Activated T-cell treated with anti-CD3 and anti-CD28 coated beads, Interleukin-2, amount 50 U/mL, for 72 hours (primary cell): ENCODE measurements at regions not wholly inside any gene's neighbourhood (a gene's known extent, or its start where the extent isn't known, plus 50 kb on each side); places are given as distances from the start of the nearest gene placed in this dataset.

ENCODE experiments used
- ATAC-seq, 2 donors: fragments of 150-1000 bp; cut with Tn5 transposase; replicated peaks in 1 of 2; 2 replicates each; pipeline ENCODE4 v1.10.0; 2021; ENCODE audit warnings: moderate library complexity in 2 of 2, mild to moderate bottlenecking in 1 of 2
- DNase-seq, 2 donors: peaks; one replicate each; pipeline ENCODE4 v3.0.0; 2021 to 2022; ENCODE audit warnings: mixed read lengths in 1 of 2
- H3K27ac Mint-ChIP-seq: one replicate; pipeline ENCODE4 v1.8.0; 2022; ENCODE audit warnings: mild to moderate bottlenecking, moderate library complexity, mixed read lengths
- H3K27me3 Mint-ChIP-seq: one replicate; pipeline ENCODE4 v1.8.0; 2022; ENCODE audit warnings: low read depth, mixed read lengths
- H3K36me3 Mint-ChIP-seq, 2 donors: one replicate each; pipeline ENCODE4 v1.8.0; 2022; ENCODE audit warnings: mixed read lengths in 2 of 2, mild to moderate bottlenecking in 1 of 2; ENCODE audit not compliant: insufficient read depth in 2 of 2
- H3K4me1 Mint-ChIP-seq: one replicate; pipeline ENCODE4 v1.8.0; 2022; ENCODE audit warnings: low read depth, mixed read lengths
- H3K4me3 Mint-ChIP-seq, 2 donors: one replicate each; pipeline ENCODE4 v1.8.0; 2022; ENCODE audit warnings: mild to moderate bottlenecking in 2 of 2, mixed read lengths in 2 of 2, moderate library complexity in 2 of 2
- H3K9me3 Mint-ChIP-seq, 2 donors: one replicate each; pipeline ENCODE4 v1.8.0; 2022; ENCODE audit warnings: mixed read lengths in 2 of 2

DNA sequence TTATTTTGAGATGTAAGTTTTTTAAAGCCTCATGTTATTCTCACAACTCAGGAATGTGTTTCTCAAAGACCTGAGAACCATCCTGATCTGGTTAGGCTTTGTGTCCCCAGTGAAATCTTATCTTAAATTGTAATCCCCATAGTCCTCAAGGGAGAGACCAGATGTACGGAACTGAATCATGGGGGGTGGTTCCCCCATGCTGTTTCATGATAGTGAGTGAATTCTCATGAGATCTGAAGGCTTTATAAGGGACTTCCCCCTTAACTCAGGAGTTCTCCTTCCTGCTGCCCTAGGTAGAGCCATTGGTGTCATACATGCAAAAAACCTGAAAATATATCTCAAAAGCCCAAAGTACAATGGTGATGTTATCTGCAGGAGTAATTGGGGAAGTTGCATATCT, 836.7 kb downstream of the CBLN2 start:
- ATAC-seq (no peak), DNase-seq (no peak)
- H3K27me3 Mint-ChIP-seq: no peaks in the 10 kb centered on the region
- H3K9me3 Mint-ChIP-seq: peaks cover 0 to 3% of the 10 kb centered on the region in 2 donors
- no peak overlapping the region for H3K4me3 Mint-ChIP-seq
- H3K27ac Mint-ChIP-seq: no peak overlapping the region
- no peaks in the 10 kb centered on the region for H3K36me3 Mint-ChIP-seq
- no peaks in the 10 kb centered on the region for H3K4me1 Mint-ChIP-seq

DNA sequence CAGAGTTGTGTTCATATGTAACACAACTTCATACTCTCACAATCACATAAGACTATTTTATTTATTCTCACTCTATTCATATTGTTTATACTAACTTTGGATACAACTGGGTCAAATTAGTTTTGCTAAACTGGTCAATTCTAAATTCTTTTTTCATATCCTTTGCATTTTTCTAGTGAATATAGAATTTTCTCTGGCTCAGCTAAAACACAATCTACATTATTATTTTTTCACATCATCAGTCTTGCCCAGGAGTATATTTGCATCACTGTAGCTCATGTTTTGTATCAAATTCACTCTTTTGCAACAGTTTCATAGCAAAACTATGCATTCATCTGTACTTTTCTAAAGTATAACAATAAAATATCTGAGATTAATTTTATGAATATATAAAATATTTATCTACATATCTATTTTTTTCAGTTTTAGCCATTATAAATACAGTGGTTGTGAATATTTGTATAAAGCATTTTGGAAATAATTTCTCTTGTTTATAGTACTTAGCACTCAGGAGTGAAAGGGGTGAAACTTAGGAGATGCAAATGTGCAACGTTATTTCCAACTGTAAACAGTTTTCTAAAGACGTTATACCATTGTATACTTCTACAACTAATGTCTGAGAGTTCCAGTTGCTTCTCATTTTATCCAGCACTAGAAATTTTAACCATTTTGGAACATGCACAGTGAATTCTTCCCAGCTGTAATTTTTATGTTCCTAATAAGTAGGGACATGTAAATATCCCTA, 854.6 kb downstream of the CBLN2 start:
- H3K36me3 Mint-ChIP-seq: no peaks in the 10 kb centered on the region
- H3K27me3 Mint-ChIP-seq: no peaks in the 10 kb centered on the region
- H3K9me3 Mint-ChIP-seq: peaks cover 0 to 2% of the 10 kb centered on the region in 2 donors
- DNase-seq: no peak
- no peaks in the 10 kb centered on the region for H3K4me1 Mint-ChIP-seq
- no peak for ATAC-seq
- no peak overlapping the region for H3K27ac Mint-ChIP-seq
- H3K4me3 Mint-ChIP-seq: no peak overlapping the region

DNA sequence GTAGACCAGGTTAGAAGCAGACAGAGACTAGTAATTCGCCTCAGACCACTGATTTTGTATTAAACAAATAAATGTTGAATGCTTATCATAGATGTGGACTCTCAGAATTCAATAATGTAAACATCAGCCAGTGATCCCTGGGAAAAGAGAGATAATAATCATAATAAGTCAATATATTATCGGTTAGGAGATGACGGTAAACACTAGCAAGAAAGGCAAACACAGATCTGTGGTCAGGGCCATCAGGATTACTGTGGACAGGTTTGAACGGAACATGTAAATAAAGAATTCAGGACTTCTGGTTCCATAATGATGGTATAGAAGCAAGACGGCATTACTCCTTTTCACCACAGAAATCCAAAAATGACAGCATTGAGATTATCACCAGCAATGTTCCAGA, 861.6 kb downstream of the CBLN2 start:
- Mint-ChIP-seq H3K27me3 (no peaks in the 10 kb centered on the region), H3K4me1 (no peaks in the 10 kb centered on the region), H3K27ac (no peak overlapping the region), H3K9me3 (peaks cover 6 to 8% of the 10 kb centered on the region in 2 donors), H3K36me3 (peaks cover 0 to 5% of the 10 kb centered on the region in 2 donors), H3K4me3 (no peak overlapping the region)
- ATAC-seq (no peak), DNase-seq (no peak)

DNA sequence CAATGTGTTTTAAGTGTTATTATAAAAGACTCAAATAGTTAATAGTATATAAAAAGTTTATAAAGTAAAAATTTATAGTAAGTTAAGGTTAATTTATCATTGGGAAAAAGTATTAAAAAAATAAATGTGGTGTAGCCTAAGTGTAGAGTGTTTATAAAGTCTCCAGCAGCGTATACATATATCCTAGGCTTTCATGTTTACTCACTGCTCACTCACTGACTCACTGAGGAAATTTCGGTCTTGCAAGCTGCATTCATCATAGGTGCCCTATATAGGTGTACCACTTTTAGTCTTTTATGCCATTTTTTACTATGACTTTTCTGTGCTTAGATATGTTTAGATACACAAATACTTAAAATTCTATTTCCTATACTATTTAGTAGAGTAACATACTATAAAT, 866.0 kb downstream of the CBLN2 start:
- peaks cover 0 to 2% of the 10 kb centered on the region in 2 donors for H3K36me3 Mint-ChIP-seq
- H3K27ac Mint-ChIP-seq: no peak overlapping the region
- H3K4me1 Mint-ChIP-seq: no peaks in the 10 kb centered on the region
- no peaks in the 10 kb centered on the region for H3K27me3 Mint-ChIP-seq
- ATAC-seq (peak in 1 of 2 donors; percentile 42), DNase-seq (no peak)
- peaks cover 4 to 6% of the 10 kb centered on the region in 2 donors for H3K9me3 Mint-ChIP-seq
- H3K4me3 Mint-ChIP-seq: no peak overlapping the region

DNA sequence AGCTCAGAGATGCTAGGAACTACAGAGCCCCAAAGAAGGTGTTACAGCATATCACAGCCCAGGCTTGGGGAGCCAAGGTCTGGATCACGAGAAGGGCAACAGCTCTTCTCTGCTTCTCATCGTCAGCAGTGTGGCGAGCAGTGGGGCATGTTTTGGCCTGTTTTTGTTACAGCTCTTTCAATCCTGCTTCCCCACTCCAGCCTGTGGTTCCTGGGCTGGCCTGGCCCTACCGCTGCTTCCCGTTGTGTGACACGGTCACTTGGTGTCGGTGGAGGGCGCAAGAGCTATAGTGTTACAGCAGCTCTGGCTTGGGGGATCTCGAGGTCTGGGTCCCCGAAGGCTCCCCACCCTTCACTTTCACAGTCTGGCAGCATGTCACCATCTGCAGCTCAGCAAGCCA, 870.2 kb downstream of the CBLN2 start:
- Mint-ChIP-seq H3K9me3 (no peaks in the 10 kb centered on the region), H3K27me3 (no peaks in the 10 kb centered on the region), H3K4me3 (no peak overlapping the region), H3K27ac (no peak overlapping the region), H3K36me3 (peaks cover 0 to 1% of the 10 kb centered on the region in 2 donors), H3K4me1 (no peaks in the 10 kb centered on the region)
- ATAC-seq (no peak), DNase-seq (no peak)

DNA sequence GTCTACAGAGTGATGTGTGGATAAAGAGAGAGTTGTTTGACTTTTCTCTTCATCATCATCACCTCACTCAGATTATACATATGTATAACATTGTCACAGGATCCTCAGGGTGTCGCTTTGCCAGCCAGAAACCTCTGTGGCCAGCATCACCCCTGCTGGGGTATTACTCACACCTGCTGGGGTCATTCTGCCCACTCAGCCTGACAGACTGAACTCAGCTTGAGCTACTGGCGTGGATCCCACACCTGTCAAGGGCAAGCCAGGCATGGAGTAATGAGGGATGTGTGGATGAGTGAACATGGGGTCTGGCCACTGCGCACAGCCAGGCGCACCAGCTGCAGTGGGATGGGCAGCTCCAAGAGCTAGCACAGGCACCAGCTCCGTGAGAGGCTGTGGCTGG, 870.6 kb downstream of the CBLN2 start:
- DNase-seq (no peak), ATAC-seq (no peak)
- Mint-ChIP-seq H3K27ac (no peak overlapping the region), H3K4me1 (no peaks in the 10 kb centered on the region), H3K27me3 (no peaks in the 10 kb centered on the region), H3K36me3 (no peaks in the 10 kb centered on the region), H3K9me3 (peaks cover 0 to 4% of the 10 kb centered on the region in 2 donors), H3K4me3 (no peak overlapping the region)

DNA sequence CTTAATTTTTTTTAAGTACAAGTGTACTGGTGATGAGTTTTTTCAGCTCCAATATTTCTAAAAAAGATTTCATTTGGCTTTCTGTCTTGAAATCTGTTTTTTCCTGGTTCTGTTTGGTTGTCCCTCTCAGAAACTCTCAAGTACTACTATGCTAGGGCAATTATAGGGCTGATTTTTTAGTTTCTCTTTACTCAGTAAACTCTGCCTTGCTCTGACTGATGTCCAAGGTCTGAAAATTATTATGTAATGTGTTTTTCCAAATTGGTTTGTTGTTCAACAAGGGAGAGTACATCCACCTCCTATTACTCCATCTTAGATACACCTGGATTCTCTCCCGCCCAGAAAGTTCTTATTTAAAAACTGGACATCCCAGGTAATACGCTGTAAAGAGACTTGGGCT, 877.7 kb downstream of the CBLN2 start:
- no peaks in the 10 kb centered on the region for H3K36me3 Mint-ChIP-seq
- H3K4me3 Mint-ChIP-seq: no peak overlapping the region
- no peaks in the 10 kb centered on the region for H3K4me1 Mint-ChIP-seq
- no peaks in the 10 kb centered on the region for H3K27me3 Mint-ChIP-seq
- H3K27ac Mint-ChIP-seq: no peak overlapping the region
- ATAC-seq (no peak), DNase-seq (no peak)
- peaks cover 0 to 4% of the 10 kb centered on the region in 2 donors for H3K9me3 Mint-ChIP-seq

DNA sequence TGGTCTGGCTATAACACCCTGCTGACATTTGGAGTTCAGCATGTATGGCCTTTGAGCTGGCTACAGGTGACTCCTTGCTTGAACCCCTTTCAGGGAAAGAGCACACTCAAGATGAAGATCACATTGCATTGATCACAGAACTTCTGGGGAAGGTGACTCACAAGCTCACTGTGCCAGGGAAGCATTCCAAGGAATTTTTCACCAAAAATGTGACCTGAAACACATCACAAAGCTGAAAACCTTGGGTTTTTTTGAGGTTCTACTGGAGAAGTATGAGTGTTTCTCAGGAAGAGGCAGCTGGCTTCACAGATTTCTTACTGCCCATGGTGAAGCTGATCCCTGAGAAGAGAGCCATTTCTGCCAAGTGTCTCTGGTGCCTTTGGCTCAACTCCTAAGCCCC, 879.0 kb downstream of the CBLN2 start:
- no peak overlapping the region for H3K27ac Mint-ChIP-seq
- H3K36me3 Mint-ChIP-seq: no peaks in the 10 kb centered on the region
- peaks cover 2 to 6% of the 10 kb centered on the region in 2 donors for H3K9me3 Mint-ChIP-seq
- no peaks in the 10 kb centered on the region for H3K4me1 Mint-ChIP-seq
- H3K4me3 Mint-ChIP-seq: no peak overlapping the region
- ATAC-seq (no peak), DNase-seq (no peak)
- no peaks in the 10 kb centered on the region for H3K27me3 Mint-ChIP-seq

DNA sequence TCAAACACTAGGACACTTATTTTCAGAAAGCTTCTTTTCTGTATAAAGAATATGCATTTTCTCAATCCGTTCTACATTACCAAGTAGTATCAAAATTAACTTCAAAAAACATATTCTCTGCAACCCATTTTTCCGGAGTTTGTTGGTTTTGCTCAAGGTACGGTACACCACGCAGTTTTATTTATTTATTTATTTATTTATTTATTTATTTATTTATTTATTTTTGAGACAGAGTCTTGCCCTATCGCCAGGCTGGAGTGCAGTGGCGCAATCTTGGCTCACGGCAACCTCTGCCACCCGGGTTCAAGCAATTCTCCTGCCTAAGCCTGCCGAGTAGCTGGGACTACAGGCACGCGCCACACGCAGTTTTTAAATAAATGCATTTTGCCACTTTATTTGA, 900.3 kb downstream of the CBLN2 start:
- no peak overlapping the region for H3K4me3 Mint-ChIP-seq

DNA sequence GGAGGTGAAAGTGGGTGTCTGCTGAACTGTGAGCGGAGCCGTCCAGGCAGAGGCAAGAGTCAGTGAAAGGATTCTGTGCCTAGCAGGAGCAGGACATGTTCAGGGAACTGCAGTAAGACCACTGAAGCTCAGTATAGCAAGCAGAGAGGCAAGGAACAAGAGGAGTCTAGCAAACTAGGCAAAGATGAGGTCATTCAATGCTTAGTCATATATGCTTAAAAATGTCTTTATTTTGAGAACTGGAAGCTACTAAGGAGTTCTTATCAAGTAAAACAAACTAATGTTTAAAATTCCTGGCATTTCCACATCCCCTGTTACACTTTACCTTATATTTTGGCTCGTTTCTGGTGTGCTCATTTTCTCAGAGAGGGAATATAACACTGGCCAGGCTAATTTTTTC, 913.4 kb downstream of the CBLN2 start:
- Mint-ChIP-seq H3K27ac (no peak overlapping the region), H3K4me3 (no peak overlapping the region), H3K27me3 (no peaks in the 10 kb centered on the region), H3K4me1 (no peaks in the 10 kb centered on the region), H3K9me3 (peaks cover 0 to 4% of the 10 kb centered on the region in 2 donors), H3K36me3 (no peaks in the 10 kb centered on the region)
- ATAC-seq (no peak), DNase-seq (no peak)

More for the DNA sequence above, 900.3 kb downstream of the CBLN2 start:
- no peak for DNase-seq
- Mint-ChIP-seq H3K27ac (no peak overlapping the region), H3K36me3 (no peaks in the 10 kb centered on the region), H3K4me1 (no peaks in the 10 kb centered on the region), H3K9me3 (no peaks in the 10 kb centered on the region), H3K27me3 (no peaks in the 10 kb centered on the region)
- ATAC-seq: no peak

DNA sequence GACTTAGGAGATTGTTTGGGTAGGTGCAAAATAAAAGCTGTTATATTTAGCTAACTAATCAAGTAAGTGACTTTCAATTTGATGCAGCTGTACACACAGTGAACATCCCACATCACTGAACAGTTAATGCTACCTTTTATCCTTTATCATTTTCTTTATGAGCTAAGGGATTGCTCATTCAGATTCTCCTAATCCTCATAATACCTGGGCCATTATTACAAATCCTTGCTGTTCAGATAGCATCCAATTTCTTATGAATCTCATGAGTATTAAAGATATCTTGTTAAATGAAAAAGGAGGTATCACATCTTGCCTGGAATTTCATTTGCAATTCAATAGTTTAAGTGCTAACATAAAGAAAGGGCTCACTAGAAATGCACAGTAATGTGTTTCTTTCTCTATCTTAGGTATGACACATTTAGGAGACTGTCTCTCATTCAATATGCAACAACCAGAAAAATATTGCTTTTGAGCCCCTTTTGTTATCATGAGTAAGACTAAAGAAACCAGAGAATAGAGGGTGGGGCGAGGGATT, 918.5 kb downstream of the CBLN2 start:
- ATAC-seq: no peak
- no peaks in the 10 kb centered on the region for H3K27me3 Mint-ChIP-seq

DNA sequence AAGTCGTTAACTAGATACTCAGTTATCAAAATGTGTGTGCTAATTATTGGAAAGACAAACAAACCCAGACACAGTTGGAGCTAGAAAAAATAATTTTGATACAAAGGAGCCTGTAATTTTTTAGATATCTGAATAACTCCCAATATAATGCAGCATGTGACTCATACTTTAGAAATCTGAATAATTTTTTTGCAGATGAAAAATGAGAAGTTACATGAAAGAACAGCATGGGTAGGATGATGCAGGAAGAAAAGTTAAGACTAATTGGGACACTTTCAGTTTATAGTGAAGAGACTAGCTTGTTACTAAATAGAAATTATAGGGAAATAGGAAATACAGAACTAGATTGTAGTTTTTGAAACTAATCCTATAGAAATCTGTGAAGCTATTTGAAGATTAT, 945.8 kb downstream of the CBLN2 start:
- H3K4me1 Mint-ChIP-seq: no peaks in the 10 kb centered on the region
- no peaks in the 10 kb centered on the region for H3K9me3 Mint-ChIP-seq
- no peak overlapping the region for H3K27ac Mint-ChIP-seq
- ATAC-seq (no peak), DNase-seq (no peak)
- no peaks in the 10 kb centered on the region for H3K36me3 Mint-ChIP-seq
- no peaks in the 10 kb centered on the region for H3K27me3 Mint-ChIP-seq
- no peak overlapping the region for H3K4me3 Mint-ChIP-seq

More for the DNA sequence above, 918.5 kb downstream of the CBLN2 start:
- H3K4me1 Mint-ChIP-seq: no peaks in the 10 kb centered on the region
- H3K36me3 Mint-ChIP-seq: no peaks in the 10 kb centered on the region
- H3K4me3 Mint-ChIP-seq: no peak overlapping the region
- no peak overlapping the region for H3K27ac Mint-ChIP-seq
- no peak for DNase-seq
- H3K9me3 Mint-ChIP-seq: peaks cover 0 to 2% of the 10 kb centered on the region in 2 donors

DNA sequence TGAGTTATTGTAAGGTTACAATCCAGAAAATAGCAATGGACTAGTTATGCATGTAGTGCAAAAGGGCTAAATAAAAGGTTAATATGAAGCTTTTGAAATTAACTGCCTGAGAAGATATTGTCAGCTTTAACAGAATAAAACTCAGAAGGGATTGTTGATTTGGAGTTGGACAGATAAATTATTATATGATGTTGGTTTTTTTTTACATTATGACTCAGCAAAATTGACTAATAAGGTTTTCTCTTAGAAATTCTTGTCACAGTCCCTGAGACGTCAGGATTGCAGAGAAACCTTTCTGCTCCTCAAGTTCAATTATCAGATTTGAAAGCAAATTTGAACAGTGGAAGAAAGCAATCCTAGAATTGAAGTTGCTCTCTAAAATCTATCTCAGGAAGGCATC, 946.9 kb downstream of the CBLN2 start:
- Mint-ChIP-seq H3K4me3 (no peak overlapping the region), H3K9me3 (no peaks in the 10 kb centered on the region), H3K27me3 (no peaks in the 10 kb centered on the region), H3K4me1 (no peaks in the 10 kb centered on the region), H3K36me3 (no peaks in the 10 kb centered on the region), H3K27ac (no peak overlapping the region)
- DNase-seq: no peak
- no peak for ATAC-seq

DNA sequence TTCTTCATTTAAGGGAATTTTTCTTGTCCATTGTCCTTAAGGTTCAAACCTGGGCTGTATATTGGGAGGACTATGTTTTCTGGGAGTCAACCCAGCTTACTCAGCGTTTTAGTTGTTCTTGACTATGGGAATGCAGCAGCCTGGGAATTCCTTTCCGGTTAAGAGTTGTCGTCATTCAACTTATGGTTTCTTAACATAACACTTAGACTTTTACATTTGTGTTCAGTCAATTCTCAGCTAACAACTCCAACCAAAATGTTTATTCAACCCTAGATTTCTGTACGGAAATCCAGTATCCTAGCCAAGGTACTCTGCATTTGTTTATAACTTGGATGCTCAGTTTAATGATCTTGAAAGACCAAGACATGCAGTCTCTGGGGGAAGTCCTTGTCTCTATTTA, 960.9 kb downstream of the CBLN2 start:
- Mint-ChIP-seq H3K4me3 (no peak overlapping the region), H3K27ac (no peak overlapping the region), H3K9me3 (peaks cover 1 to 2% of the 10 kb centered on the region in 2 donors), H3K27me3 (no peaks in the 10 kb centered on the region), H3K36me3 (no peaks in the 10 kb centered on the region), H3K4me1 (no peaks in the 10 kb centered on the region)
- ATAC-seq (no peak), DNase-seq (no peak)
